Body of pancreas (tissue), 4 donors: ENCODE measurements at regions not wholly inside any gene's neighbourhood (a gene's known extent, or its start where the extent isn't known, plus 50 kb on each side); places are given as distances from the start of the nearest gene placed in this dataset.

ENCODE experiments used
- CTCF ChIP-seq, 7 experiments: fragments of 450-650 bp in 4 of 7; fragments of 200-600 bp in 3 of 7; sonication (generic) in 3 of 7; IDR thresholded peaks; one replicate each; pipeline ENCODE4 v1.5.1; 2016 to 2019; ENCODE audit warnings: antibody characterized with exemption in 7 of 7
- POLR2A ChIP-seq, 3 donors: fragments of 450-650 bp; IDR thresholded peaks; one replicate each; pipeline ENCODE4 v1.6.1; 2016; ENCODE audit warnings: antibody characterized with exemption in 3 of 3, mild to moderate bottlenecking in 2 of 3

- TF ChIP-seq CTCF (IDR thresholded peaks at IDR 0.05), result no peak
- TF ChIP-seq POLR2A (IDR thresholded peaks at IDR 0.05), result no peak
These were observed 95.0 kb upstream of the ARRDC3 start for GRCh38 chr5:91478096-91478495.
